ENCODE measurements at regions not wholly inside any gene's neighbourhood (a gene's known extent, or its start where the extent isn't known, plus 50 kb on each side); places are given as distances from the start of the nearest gene placed in this dataset.
A peak's percentile ranks its signal among the peaks of the same experiment; 100 is the strongest.
"Not testable (repeated sequence)": the region's sequence is repeated elsewhere in the genome, so short reads cannot be mapped to it uniquely, and the experiment has no call there.

DNA sequence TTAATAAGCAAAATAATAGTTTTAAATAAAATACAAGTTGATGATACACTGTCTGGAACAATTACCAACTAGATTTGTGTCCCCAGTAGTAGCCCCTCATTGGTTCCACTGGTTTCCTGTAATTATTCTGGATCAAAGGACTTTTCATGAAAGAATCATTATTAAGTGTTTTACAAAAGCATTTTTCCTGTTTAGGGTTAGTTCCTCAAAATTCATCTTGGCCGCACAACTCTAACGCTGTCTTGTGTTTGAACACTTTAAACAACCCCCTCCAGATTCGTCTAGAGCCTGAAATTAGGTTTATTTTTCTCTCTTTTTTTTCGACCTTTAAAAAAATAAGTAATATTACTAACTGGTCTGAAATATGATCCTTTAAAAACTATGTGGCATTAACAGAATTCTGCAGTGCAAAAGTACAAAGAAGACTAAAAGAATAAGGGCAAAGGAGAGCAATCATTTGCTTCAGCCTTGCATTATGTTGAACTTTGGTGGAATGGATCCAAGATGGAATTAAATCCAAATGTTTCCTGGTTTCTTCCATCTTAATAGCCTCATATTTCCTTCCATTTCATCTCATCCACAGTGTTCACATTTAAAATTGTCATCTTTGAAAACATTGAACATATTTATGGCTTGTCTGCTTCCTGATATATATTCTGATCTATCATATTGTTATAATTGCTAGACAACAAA is 678.4 kb downstream of the IRS1 start:
- DNase-seq: peak in 3 of 4 experiments; percentile 26 to 61 (median 50)

DNA sequence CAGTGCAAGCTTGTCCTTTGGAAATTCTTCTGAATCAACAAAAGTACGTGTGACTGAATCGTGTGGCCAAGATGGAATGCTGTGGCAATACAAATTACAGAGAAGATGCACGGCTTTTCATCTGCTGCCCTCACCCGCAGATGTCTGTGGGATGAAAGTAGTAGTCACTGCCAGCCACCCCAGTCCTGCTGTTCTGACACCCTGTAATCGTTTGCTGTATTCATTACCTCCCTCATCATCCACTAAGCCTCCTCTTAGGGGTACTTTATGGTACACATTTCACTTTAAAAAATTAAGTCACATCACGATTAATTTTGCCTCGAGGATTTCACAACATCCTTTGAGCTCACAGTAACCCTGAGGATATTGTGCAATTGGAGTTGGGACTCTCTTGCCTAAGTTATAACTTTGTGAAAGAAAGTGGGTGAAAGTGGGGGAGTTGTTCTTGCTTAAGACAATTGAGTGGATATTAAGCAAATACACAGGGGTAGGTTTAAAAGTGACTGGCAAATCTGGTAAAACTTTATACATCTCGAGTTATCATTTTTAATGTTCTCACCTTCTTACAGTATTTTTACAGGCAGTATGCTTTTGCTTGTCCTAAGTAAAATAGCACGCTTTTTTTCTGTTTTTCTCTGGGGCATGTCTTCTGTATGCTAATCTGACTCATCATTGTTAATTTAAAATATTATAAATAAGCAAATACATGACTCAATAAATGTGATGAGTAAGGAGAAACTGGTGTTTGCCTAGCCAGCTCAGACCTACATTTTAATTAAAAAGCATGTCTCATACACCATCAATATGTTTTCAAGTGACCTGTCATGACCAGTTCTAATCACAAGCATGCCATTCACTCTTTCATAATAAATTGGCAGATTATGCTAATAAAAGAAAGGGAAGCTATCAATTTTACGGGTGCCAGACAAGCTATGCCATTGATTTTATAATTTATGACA is 680.9 kb downstream of the IRS1 start:
- DNase-seq: peak; percentile 70 to 94 (median 84)

DNA sequence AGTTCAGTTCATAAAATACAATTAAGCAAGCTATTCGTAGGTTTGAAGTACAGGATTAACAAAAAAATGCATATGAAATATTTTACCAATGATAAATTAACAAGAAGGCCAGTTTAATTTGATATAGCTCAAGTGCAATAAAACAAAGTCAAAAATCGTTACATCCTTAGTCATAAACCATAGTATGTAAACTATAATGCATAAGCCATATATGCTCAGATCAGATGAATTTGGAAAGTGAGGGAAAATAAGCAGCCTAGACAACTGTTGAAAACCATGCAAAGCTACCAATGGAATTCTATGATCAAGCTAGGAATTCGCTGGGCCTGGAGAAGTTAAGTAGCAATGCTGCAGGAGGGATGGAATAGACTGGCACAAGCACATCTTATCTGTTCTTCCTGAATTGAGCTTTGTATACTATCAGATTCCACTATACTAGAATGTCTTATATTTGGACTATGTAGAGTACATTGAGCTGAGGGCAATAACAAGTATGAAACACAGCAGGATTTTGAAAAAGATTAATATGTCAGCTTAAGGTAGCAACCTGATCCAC is 682.0 kb downstream of the IRS1 start:
- no peak for DNase-seq

DNA sequence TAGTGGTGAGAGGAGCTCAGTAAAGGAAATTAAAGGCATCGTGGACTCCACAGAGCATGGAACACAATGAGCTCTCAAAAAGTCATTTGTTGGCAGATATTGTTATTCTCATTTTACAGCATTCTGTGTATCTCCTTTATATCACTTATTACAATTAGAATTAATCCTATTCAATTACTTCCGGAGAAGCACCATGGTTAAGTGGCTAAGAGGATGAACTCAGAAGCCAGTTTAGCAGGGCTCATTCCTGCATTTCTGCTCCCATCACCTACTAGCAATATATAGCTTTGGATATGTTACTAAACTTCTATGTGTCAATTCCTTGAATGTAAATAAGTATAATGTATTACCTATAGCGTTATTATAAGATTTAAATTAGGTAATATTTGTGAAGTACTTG is 683.3 kb downstream of the IRS1 start:
- no peak for DNase-seq

DNA sequence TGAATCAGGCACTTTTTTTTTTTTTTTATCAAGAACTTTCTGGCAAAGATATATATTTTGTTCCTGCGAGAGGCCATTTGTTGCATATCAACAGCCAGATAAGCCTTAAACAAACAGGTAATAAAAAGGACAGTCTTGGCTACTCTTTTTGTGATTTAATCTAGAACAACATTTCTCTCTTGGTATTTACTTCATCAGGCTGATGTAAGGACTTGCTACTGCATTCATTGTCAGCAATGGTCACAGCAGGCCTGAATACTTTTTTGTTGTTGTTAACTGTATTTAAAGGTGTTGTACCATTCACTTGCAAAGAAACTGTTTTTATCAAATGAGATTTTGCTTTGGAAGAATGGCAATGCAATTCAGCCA is 683.8 kb downstream of the IRS1 start:
- no peak for DNase-seq

DNA sequence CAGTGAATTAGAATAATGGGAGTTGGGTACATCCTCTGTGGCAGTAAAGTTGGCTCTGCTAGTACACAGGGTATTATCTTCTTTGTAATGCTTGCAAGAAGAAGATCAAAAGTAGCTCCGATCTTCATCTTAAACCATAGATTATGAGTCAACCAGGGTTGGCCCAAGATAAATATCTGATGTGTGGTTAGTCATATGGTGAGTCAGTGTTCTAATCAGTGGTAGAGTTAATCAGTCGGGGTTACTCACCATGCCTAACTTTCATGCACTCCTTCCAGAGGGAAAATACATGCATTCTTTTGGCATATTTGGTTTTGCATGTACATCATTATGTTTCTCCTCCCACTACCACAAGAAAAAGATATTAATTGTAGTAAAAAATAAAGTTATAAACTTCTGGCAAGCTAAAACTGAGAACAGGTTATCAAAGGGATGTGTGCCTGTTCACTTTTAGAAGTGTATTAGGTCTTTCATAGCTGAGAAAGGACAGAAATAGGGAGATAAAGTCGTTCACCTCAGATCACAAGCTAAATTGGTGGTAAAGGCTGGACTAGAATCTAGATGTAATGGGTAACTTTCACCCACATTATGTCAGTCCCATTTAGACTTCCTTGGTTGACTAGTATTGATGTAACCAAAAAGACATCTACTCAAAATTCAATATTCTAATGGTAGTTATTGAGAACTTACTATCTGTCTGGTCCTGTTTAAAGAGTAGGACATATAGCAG is 684.4 kb downstream of the IRS1 start:
- peak in 2 of 4 experiments; percentile 53 to 57 for DNase-seq

DNA sequence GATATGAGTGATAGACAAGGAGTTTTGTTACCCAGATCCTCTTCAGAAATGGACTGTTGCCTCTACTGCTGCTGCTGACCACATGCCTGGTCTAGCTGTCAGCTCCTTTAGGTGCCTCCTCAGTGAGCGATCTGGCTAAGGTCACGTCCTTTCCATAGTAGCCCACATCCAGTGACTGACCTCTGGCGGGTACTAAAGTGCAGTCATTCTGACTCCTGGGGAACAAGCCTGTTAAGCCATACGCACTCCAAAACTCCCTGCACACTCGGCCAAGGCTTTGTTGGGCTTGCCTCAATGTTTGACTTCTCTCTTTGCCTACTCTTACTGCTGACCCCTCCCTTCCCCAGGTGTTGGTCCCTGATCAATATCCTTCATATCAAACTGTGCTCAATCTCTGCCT is 685.2 kb downstream of the IRS1 start:
- DNase-seq: no peak

DNA sequence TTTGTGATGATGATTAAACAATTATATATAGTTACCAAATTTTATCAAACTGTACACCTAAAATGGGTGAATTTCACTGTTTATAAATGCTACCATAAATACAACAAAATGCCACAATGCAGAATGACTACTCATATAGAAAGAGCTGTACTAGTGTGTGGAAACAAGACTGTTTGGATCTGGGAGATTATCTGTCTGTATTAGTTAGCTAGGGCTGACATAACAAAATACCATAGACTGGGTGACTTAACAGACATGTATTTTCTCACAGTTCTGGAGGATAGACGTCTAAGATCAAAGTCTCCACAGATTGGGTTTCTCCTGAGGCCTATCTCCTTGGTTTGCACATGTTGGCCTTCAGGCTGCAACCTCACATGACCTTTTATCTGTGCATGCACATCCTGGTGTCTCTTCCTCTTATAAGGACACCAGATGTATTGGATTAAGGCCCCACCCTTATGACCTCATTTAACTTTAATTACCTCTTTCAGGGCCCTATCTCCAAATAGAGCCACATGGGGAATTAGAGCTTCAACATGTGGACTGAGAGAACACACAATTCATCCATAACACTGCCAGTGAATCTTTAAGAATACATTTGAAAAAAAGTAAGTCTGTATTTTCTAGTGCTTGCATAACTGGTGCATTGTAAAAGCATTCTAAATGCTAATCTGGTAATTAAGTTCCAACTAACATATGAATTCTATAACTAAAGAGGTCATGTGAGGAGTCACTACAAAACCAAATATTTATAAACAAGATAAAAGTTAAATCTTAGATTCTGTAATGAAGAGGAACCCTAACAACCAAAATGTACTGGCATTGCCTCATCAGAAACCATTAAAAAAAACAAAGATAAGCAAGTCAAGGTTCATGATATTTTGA is 699.6 kb downstream of the NYAP2 start:
- no peak for DNase-seq

DNA sequence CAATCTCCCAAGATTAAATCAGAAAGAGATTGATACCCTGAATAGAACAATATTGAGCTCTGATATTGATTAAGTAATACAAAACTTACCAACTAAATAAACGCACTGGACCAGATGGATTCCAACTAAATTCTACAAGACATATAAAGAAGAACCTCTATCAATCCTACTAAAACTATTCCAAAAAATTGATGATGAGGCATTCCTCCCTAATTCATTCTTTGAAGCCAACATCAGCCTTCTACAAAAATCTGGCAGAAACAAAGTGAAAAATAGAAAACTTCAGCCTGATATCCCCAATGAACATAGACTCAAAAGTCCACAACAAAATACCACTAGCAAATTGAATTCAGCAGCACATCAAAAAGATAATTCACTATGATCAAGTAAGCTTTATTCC is 695.5 kb downstream of the NYAP2 start:
- DNase-seq: no peak

DNA sequence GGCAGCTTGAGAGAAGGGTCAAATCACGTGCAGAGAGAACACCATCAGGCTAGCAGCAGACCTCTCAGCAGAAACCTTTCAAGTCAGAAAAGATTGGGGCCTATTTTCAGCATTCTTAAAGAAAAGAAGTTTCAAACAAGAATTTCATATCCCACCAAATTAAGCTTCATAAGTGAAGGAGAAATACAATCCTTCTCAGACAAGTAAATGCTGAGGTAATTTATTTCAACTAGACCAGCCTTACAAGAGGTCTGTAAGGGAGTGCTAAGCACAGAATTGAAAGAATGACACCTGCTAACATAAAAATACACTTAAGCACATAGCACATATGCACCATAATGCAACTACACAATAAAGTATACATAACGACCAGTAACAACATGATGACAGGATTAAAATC is 693.9 kb downstream of the NYAP2 start:
- no peak for DNase-seq

DNA sequence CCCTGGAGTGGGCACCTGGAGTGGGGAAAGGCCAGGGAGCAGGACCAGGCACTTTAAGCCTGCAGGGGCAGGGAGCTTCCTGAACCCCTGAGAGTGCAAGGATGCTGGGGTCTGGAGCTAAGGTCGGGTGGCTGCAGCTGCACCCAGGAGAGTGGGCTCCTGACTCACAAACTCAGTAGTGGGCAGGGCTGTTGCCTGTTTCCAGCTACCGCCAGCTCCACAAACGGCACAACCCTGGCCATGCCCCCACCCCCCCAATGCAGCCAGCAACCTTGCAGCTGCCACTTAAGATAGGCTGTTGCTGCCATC is 688.8 kb downstream of the NYAP2 start:
- no peak for DNase-seq

DNA sequence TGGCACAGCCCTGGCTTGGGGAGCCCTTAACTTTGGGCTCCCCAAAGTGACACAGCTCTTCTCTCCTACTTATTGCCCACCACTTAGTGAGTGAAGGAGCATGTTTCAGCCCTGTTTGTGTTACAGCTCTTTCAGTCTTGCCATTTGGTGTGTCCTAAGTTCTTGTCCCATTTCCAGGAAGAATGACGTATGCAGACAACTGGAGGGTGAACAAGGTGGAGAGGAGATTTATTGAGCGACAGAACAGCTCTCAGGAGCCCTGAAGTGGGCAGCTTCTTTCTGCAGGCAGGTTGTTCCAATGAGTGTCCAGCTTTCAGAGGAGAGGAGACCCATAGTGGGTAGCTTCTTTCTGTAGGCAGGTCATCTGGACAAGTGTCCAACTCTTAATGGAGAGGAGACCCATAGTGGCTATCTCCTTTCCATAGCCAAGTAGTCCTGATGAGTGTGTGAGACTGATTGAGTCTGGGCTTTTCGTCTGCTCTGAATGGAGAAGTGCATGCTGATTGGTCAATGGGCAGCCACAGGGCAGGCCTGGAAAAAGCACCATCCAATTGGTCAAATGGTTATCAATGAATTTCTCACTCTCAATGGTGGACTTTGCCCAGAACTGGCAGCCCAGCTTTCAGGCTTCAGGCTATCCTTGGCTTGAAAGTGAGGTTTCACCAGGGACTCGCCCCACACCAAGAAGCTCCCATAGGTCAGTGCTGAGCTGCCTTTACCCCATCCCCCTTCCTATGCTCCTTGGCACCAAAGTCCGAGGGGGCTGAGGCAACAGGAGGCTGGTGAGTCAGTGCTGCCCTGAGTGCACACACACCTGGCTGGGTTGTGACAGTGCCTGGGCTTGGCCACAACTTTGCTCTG is 688.2 kb downstream of the NYAP2 start:
- DNase-seq: no peak

DNA sequence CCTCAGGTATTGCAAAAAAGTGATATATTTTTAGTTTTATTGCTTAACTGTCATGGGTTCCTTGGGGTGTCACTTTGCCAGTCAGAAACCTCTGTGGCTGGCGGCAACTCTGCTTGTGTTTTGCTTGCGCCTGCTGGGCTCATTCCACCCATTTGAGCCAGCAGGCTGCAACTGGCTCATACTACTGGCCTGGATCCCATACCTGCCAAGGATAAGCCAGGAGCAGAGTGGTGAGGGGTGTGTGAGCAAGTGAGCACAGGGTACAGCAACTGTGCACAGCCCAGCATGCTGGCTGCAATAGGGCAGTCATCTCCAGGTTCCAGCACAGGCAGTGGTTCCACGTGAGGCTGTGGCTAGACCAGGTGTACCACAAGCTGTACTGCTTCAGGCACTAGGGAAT is 687.5 kb downstream of the NYAP2 start:
- no peak for DNase-seq

DNA sequence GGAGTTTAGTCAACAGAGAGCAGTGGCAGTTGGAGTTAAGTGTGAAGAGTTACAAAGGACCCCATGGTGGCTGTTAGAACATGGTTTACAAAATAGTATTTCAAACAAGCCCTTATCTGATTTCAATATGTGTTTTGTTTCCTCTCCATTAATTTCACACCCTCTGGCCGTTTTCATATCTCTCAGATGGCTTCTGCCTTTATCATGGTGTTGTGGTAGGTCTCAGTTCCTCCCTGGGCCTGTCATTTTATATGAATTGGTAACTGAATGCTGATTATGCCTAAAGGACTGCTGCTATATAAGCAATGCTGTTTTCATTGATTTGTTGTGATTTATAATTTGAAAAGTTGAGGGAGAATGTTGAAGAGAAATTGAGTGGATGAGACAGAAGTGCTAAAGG is 686.7 kb downstream of the NYAP2 start:
- no peak for DNase-seq

DNA sequence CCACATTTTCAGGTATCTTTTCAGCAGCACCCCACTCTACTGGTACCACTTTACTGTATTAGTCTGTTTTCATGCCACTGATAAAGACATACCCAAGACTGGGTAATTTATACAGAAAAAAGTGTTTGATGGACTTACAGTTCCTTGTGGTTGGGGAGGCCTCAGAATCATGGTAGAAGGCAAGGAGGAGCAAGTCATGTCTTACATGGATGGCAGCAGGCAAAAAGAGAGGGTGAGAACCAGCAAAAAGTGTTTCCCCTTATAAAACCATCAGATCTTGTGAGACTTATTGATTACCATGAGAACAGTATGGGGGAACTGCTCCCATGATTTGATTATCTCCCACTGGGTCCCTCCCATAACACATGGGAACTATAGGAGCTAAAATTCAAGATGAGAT is 685.9 kb downstream of the NYAP2 start:
- not testable (repeated sequence) for DNase-seq

DNA sequence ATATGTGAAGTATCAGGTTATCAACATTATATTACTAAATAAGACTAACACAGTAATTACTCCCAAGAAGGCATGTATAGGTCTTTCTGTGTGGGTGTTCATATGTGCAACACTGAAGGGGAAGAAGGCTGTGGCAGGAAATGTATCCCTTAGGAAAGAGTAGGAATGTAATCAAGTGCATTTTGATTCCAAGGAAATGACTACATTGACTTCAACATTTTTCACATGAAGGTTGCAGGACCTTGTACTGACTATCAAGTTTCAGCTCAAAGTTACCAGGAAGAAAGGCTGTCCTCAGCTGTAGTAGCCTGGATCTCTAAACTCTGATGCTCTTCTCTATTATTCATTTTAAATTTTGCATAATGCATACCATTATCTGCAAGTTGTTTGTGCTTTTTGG is 680.8 kb downstream of the NYAP2 start:
- DNase-seq: peak in 3 of 4 experiments; percentile 13 to 23 (median 21)

DNA sequence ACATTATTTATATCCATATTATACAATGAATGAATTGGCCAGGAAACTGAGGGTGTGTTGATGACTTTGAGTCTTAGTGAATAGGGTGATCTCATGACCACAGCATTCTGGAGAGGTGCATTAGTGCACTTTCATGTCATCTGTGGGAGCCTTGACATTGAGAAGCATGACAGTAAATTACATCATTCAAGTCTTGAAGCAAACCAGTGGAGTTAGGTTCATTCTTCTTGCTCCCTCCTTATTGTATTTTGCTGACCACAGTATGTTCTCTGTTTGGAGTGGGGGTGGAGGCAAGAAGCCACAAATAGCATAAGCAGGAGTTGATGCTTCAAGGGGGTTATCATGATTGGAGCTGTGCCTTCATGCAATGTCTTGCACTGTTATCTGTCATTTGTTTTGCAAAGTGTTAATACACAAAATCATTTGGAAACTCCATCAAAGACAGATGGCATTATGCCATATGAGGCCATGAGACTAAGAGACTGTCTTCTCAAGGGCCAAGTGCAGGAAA is 680.2 kb downstream of the NYAP2 start:
- peak; percentile 55 to 86 (median 66) for DNase-seq

DNA sequence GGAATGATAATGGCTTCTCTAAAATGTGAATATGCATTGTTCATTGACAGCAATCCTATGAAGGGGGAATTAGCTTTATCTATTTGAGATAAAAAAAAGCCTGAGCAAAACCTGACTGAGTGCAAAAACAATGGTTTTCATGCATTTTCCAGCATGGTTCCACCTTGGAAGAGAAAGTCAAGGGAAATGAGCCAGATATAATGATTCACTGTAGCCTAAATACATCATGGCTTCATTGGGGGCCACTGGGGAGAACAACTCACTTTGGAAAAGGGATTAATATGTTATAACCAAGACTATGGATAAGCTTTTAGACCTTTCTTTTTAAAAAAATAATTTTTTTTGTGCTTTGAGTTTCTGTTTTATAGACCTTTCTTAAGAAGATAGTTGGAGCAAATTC is 679.7 kb downstream of the NYAP2 start:
- no peak for DNase-seq

DNA sequence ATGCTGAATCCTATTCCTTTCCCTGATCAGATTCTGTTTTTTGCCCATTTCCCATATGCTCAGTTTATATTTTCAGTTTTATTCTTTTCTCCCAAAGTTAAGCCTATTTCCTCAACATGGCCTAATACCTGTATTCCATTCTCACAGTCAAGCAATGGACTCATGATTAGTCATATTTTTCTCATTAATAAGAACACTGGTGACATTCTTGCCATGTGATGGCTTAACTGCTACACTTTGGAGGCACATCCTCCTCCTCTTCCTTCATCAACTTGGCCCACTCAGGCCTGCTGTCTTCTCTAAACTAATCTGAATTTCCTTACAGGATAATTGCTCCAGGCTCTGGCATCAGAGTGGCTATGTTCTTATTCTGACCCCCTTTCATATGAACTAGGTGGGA is 679.2 kb downstream of the NYAP2 start:
- peak; percentile 17 to 54 (median 48) for DNase-seq

DNA sequence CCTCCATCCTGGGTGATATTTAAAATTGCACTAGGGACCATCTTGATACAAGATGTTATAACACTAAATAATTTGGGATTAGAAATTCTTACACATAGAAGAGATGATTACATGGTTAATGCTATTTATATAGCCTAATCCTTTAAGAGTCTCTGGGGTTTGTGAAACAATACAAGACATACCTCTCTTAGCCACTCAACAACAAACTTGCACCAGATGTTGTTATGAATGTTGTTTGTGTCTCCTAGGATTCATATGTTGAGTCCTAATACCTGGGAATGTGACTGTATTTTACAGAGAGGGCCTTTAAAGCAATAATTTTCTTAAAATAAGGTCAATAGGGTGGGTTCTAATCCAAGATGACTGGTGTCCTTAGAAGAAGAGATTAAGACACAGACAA is 678.3 kb downstream of the NYAP2 start:
- no peak for DNase-seq

DNA sequence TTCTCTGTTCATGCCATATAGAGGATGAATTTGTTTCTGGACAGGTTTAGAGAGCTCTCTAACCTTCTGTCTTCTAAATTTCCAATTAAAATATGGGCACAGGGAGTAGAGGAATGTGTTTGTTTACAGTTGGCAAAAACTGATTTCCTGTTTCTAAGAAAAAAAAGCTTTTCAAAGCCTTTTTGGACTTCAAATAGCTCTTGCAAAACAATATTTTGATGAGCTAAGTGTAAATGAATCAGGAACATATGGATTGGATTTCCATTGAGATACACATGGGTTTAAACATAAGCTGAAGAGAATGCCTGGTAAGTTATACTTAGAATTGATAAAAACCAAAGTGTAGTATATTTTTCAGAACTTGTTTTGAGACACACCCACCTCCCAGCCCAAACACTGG is 677.5 kb downstream of the NYAP2 start:
- peak in 2 of 4 experiments; percentile 32 to 55 for DNase-seq

Measured in suppressor macrophage (primary cell).